HG03520 (cell line): ENCODE measurements at regions not wholly inside any gene's neighbourhood (a gene's known extent, or its start where the extent isn't known, plus 50 kb on each side); places are given as distances from the start of the nearest gene placed in this dataset.
"Not testable (repeated sequence)": the region's sequence is repeated elsewhere in the genome, so short reads cannot be mapped to it uniquely, and the experiment has no call there.

ENCODE experiments used
- ATAC-seq: cut with Tn5 transposase; IDR thresholded peaks from one replicate; pipeline ENCODE4 v1.9.1; 2021; ENCODE audit warnings: mild to moderate bottlenecking, moderate library complexity; ENCODE audit not compliant: unreplicated experiment

DNA sequence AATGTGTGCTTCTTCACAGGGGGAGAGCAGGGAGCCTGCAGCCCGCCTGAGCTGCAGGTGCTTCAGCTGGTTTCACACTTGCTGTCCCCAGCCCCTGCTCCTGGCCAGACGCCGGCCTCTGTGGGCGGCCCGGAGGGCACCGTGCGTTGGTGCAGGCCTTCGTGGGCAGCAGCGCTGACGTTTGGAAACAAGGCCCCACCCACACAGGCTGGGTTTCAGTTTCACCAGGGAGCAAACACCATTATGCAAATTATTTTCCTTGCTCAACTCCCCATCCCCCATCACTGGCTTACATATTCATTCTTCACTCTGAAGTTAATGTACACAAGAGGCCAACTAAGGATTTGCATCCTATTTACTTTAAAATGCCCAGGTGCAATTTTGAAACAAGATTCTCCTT is 343.2 kb downstream of the BCL2L11 start:
- ATAC-seq = peak; percentile 89

DNA sequence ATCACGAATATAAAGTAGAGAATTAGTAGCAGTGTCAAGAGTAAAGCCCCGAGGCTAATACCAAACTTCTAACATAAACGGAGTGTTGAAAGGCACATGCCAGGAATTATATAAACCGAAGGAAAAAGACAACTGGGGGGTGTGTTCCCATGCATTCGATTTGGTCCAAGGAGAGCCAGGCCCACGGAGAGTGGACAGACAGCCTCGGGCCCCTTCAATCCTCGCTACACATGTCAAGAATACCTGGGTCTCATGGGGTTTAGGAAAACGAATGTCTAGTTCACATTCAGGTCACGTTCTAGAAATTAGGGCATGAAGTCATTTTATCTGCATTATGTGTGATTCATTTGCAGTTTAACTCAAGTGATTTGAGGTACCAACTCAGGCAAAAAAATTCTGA is 343.7 kb downstream of the BCL2L11 start:
- ATAC-seq = not testable (repeated sequence)

DNA sequence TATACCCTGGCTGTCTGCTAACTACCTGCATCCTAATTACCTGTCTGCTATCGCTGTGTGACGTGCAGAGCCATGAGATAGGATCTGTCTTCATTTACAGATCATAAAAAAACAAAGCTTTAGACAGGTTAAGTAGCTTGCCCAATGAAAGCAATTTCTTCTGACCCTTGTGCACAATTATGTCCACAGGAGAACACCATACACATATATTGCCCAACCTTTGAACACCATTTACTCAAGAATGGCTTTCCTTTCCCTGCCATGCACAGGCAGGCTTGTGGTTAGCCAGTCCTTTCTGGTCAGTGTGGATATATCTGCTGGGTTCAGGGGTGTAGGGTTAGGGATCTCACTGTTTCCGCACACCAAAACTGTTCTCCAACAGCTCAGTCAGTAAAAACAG is 344.8 kb downstream of the BCL2L11 start:
- ATAC-seq = not testable (repeated sequence)

DNA sequence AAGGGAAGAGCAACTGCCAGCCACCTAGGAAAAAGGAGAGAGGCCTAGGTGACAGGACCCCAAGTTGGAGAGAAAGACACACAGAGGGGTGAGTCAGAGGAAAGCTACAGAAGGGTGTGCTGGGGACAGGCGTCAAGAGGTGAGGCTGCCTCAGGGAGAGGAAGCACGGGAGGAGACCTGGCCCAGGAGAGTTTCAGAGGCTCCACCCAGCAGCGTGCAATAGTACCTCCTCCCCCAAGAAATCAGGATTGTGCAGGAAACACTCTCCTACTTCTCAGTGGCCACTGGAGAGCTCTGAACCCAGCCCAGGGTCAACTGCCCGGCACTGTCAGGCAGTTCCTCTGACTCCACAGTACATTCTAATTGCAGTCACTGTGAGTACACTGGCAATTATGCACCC is 346.0 kb downstream of the BCL2L11 start:
- not testable (repeated sequence) for ATAC-seq

DNA sequence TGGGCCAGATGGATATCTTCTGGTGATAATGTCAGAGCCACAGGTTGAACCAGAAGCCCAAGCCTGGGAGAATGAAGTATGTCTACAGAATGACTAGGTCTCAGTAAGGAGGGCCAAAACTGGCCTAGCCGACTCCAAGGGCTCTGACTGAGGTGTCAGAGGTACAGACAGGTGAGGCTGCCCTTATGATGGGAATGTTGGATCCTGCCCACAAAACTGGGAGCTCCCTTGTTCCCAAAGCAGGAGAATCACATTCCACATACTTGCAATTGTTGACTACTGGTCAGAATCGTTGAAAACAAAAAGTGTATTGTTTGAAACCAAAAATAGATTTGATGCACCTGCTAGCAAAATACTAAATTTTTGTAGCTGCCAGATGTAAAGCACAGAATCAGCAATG is 350.2 kb downstream of the BCL2L11 start:
- ATAC-seq = not testable (repeated sequence)

DNA sequence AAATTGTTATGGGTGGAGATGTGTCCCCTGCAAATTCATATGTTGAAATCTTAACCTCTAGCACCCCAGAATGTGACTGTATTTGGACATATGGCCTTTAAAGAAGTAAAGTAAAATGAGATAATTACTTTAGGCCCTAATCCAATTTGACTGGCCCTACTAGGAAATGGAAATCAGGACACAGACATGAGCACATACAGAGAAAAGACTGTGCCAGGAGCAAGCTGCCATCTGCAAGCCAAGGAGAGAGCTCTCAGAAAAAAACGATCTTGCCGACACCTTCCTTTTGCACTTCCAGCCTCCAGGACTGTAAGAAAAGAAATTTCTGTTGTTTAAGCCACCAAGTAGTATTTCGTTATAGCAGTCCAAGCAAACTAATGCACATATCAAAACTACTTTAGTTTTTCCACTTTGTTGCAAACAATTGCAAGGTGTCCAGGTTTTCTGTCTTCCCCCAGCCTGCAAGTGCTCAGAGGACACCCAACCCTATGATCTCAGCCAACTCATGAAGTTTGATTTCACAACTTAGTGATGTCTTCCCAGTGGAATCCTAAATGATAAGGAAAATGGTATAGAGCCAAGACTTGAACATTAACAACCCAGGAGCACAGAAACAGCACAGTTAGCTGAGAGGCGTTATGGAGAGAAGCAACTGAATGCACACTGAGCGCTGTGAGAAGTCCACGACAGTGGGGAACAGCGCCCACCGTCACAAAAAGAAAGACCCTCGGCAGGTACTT is 351.2 kb downstream of the BCL2L11 start:
- not testable (repeated sequence) for ATAC-seq

DNA sequence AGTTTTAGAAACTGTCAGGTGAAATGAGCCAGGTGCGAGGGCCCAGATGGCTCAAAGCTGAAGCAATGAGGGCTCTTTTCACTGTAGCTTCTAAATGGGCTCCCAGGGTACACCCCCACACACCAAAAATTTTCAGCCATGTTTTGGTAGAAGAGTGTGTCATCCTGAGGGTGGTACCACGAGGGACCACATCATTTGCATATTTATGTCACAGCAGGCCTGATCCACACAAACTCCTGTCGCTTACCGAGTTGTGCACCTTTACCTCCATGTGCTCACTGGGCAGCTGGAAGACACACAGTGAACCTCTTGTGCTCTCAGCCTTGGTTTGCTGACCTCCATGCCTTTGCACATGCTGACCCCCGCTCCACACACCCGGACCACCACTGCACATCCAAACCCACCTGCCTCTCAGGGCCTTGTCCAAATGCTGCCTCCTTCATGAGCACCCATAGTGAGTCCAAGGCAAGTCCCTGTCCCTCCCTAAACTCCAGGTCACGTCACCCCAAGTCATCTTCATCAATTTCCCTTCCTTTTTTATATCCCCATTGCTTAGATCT is 352.2 kb downstream of the BCL2L11 start:
- not testable (repeated sequence) for ATAC-seq

DNA sequence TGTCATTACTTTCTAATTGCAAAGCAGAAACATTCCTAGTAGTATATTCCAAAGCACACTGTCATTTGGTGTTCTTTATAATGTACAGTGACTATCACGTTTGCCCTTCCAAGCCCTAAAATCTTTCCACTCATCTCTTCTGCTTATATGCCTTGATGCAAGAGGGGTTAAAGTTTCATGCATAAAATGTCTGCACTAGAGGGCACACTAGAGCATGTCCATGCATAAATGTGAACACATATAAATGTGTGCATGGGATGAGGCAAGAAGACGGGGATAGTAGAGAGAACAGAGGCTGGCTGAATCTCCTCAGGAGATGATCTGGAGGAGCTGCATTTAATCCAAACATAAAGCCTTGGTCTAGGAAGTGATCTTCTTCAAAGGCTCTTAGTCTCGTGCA is 352.8 kb downstream of the BCL2L11 start:
- ATAC-seq = not testable (repeated sequence)

DNA sequence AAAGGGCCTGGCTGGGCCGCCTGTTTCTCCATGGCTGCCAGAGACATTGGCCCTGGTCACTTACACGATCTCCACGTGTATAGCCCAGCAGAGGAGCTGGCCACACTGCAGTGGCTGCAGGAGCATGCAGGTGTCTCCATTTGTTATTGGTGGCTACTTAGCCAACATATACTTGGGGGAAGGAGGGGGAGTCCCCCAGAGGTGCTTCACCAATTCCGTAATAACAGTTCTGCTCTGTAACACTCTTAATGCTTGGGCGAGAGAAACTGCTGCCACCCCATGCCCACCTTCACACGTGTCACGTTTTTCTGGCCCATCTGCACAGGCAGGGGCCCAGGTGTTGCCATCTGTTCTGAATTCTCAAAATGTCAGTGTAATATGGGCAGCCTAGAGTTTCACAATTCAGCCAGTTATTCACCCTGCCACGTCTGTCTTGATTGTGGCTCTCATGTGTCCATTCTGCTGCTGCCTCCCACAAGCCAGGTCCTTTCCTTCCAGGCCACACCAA is 353.5 kb downstream of the BCL2L11 start:
- ATAC-seq = not testable (repeated sequence)

DNA sequence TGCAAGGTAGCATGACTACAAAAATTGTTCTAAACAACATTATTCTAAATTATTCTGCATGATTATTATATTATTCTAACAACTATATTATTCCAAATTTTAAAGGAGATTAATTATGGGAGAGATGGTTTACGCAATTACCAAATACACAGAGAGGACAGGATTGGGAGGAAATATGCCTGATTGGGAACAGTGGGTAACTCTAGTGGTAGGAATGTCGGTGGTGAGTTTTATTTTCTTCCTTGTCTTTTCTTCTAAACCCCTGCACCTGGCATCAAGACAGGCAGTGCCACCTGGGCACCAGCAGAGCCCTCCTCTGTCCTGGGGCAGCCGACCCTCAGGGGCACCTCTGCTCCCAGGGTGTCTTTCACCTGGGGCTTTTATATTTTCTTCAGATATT is 357.6 kb downstream of the BCL2L11 start:
- ATAC-seq = not testable (repeated sequence)

DNA sequence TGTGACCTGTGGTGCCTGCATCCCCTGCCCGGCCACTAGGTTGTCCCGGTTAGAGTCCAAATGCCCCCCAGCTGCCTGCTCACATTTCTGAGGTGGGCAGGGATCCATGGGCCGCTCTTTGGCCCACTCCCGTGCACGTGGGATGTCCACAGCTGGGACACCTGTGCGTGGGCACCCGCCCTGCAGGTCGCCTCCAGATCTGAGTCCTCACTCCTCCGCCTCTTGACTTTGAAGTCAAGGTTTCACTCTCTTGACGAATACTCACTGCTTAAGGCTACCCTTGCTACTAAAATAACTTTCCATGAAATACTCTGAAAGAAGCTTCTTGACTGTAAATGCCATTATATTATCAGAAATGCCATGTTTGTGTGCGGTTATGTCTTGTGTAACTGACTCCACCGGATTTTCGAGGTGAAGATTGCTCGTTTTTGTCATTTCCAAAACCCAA is 358.2 kb downstream of the BCL2L11 start:
- ATAC-seq = peak; percentile 71

DNA sequence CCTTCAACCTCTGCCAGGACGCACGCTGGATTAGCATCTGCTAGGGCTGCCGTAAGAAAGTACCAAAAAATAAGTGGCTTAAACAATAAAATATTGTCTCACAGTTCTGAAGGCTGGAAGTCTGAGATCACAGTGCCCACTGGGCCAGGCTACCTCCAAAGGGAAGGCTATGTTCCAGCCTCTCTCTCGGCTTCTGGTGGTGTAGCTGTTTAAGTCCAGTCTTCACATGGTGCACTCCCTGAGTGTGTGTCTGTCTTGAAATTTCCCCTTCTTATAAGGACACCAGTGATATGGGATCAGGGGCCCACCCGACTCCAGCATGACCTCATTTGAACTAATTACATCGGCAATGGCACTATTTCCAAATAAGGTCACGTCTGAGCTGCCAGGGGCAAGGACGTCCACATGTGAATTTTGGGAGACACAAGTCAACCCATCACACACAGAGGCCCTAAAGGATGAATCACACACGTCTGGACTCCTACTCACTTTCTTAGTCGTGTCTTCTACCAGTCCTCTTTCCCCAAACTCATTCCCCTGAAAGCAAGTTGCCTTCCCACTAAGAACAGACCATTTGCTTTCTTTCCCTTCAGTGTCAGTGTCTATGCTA is 359.4 kb downstream of the BCL2L11 start:
- ATAC-seq = not testable (repeated sequence)

DNA sequence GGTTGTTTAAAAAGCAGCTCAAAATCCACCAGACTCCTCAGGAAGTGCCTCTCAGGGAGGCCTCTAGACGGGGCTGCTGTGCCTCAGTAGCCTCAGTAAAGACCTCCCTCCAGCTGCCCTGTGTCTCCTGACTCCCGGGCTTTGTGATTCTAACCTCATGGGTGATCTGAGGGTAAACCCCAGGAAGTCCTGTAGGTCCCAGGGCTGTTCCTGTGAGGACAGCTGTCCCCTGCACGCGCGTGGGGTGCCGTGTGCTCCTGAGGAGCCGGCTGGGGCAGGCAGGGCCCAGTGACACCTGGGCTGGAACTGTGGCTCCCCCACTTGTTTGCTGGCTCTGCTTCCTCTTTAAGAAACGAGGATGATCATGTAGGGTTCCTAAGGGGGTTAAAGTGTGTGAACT is 359.9 kb downstream of the BCL2L11 start:
- not testable (repeated sequence) for ATAC-seq

DNA sequence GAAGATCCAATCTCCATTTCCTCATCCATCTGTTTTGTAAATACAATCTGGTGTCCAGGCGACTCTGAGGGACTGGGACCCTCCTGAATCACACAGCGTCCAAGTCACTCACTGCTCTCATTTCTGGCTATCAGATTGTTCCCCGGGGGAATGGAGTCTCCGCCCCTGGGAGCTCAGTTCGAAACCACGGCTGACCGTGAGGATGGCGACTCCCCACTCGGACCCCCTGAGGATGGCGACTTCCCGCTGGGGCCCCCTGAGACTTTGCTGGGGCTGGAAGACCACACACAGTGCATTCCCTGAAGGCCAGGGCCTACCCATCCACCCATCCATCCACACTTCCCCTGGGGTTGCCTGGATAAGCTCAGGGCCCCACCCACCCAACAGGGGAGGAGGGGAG is 360.5 kb downstream of the BCL2L11 start:
- ATAC-seq = not testable (repeated sequence)

DNA sequence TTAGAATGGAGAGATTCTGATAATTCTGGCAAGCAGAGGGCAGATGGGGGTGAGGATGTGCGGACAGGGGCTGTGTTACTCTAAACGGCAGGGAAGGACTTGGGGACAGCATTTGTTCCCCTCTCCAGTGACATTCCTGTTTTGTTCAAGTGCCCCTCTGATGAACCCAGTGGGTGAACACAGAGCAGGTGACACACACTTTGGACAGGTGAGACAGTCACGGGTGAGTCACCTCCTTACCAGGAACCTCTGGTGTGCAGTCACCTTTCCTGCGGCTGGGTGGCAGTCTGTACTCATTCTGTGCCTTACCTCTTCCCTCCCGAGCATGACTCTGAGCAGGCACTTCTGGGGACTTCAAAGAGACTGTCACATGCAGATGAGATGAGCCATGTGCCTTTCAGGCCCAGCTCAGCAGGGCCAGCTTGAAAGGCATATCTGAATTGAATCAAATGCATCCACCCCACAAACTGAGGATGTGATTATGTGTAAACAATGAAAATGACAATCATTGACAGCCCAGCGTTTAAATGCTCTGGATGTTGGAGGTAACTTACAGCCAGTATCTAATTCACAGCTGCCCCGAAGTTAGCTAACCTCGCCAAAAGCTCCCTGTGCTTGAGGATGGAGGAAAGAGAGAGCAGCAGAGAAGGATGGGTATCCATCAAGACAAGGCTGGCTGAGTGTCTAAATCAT is 362.4 kb downstream of the BCL2L11 start:
- peak; percentile 62 for ATAC-seq

DNA sequence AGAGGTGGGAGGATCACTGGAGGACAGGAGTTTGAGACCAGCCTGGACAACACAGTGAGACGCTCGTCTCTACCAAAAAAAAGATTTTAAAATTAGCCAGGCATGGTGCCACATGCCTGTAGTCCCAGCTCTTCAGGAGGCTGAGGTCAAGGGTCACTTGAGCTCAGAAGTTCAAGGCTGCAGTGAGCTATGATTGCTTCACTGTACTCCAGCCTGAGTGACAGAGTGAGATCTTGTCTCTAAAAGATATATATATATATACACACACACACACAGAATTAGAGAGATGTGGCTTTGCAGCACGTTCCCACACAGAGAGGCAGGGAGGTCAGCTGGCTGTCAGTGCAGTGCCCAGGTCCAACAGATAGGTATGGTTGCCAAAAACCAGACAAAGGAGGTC is 363.4 kb downstream of the BCL2L11 start:
- ATAC-seq = not testable (repeated sequence)

DNA sequence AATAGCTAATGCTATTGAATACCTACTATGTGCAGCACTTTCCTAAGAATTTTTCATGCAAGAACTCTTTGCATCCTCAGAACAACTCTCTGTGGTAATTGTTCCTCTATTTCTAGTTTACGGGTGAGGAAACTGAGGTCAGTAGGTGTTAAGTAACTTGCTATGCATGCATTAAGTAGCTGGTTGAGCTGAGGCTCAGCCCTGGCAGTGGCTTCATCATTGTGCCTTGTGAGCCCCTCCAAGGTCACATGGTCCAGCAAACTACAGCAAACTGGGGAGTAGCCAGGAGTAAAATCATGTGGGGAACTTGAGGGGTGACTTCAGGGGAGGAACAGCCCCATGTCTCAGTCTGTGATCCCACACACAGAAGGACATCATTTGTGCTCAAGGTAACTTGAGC is 365.2 kb downstream of the BCL2L11 start:
- not testable (repeated sequence) for ATAC-seq

DNA sequence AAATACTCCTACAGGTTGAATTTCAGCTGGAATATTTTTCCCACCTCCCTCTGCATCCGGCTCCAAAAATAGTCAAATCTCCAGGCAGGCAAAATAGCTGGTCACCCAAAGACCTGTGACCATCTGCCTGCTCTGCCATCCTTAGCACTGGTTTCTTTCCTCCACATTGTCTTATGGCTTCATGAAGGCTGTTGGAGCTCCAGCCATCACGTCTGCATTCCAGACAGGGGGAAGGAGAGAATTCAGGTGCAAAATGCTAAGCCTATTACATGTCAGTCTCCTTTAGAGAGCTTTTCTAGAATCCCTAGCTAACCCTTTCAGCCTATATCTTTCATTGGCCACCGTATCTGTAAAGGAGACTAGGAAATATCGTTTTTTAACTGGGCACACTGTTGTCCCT is 367.7 kb downstream of the BCL2L11 start:
- not testable (repeated sequence) for ATAC-seq

DNA sequence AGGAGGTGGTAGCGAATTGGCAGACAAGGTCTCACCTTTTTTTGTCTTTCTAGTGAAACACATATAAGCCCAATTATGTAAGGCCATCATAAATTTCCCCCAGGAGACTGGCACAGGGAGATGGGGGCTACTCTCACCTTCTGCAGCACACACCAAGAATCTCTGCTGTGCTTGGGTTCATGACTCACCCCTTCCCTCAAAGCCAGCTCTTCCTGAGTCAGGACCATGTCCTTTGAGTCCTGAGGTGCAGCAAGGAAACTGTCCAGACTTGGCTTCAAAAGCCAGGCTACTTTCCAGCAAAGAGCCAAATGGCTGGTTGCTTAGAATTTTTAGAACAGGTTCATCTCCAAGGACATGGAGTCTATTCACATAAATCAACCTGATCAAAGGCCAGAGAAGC is 368.7 kb downstream of the BCL2L11 start:
- ATAC-seq = not testable (repeated sequence)

DNA sequence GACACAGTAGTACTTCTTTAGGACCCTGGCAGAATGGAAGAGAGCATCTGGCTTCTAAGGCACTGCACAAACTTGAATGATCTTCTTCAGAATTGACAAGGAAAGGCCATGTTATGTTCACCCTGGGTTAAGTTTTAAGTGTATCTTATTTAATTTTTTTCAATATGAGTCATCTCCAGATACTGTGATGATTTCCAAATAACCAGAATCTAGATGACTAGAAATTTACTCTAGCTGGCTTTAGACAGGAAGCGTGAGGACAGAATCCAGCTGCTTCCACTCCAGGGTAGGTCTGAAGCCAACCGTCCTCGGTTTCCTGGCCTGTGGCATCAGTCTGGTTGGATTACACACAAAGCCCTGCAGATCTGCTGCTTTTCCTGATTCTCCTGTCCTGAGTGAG is 370.5 kb downstream of the BCL2L11 start:
- not testable (repeated sequence) for ATAC-seq

DNA sequence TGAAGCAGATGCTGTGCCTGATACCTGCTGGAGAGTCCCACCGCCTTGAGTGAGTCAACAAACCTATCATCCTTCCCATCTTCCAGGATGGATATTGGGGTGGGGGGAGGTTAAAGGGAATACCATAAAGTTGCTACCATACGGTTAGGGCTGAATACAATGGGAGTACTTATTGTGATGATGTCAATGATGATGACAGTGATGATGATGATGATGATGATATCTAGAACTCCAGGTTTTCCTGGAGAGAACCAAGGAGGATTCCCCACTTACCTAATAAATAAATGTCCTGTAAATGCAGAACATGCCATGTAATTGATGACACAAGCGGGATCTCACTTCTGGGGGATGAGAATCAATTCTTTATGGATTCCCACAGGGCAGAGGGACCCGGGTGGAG is 370.9 kb downstream of the BCL2L11 start:
- ATAC-seq = not testable (repeated sequence)
